Keratinocyte (primary cell): ENCODE measurements at regions not wholly inside any gene's neighbourhood (a gene's known extent, or its start where the extent isn't known, plus 50 kb on each side); places are given as distances from the start of the nearest gene placed in this dataset.

ENCODE experiments used
- DNase-seq: peaks from one replicate; pipeline ENCODE4 v3.0.0-alpha.2; 2011; ENCODE audit warnings: low read depth, missing footprints, low spot score
- FAIRE-seq: peaks from 2 replicates; lab custom pipeline; 2011; peaks lifted over from hg19 to GRCh38; lab: Jason Lieb, UNC
- H2AFZ ChIP-seq: 2 replicates; pipeline ENCODE4 v1.6.0; 2012; ENCODE audit warnings: low read length, control low read depth, inconsistent platforms; ENCODE audit not compliant: control insufficient read depth
- H3K27ac ChIP-seq: 2 replicates; pipeline ENCODE4 v1.5.1; 2011; ENCODE audit warnings: low read length; ENCODE audit not compliant: control insufficient read depth, insufficient read depth
- H3K27me3 ChIP-seq: 3 replicates; pipeline ENCODE4 v1.6.0; 2011; ENCODE audit warnings: low read length; ENCODE audit not compliant: control insufficient read depth, insufficient read depth; ENCODE audit errors: extremely low read depth
- H3K36me3 ChIP-seq, 2 experiments: 2 replicates in 1 of 2; 3 replicates in 1 of 2; pipeline ENCODE4 v1.5.1; 2011; ENCODE audit warnings: low read length in 2 of 2, mild to moderate bottlenecking in 1 of 2; ENCODE audit not compliant: control insufficient read depth in 2 of 2, insufficient read depth in 2 of 2; ENCODE audit errors: extremely low read depth in 1 of 2
- H3K4me1 ChIP-seq: 3 replicates; pipeline ENCODE4 v1.5.1; 2011; ENCODE audit warnings: low read length; ENCODE audit not compliant: control insufficient read depth, insufficient read depth; ENCODE audit errors: extremely low read depth
- H3K4me2 ChIP-seq: 3 replicates; pipeline ENCODE4 v1.6.0; 2011; ENCODE audit warnings: low read depth, low read length; ENCODE audit not compliant: control insufficient read depth, insufficient read depth; ENCODE audit errors: extremely low read depth
- H3K4me3 ChIP-seq, 3 experiments: fragments of 200-600 bp in 1 of 3; sonication (generic) in 1 of 3; 2 replicates in 2 of 3; 3 replicates in 1 of 3; pipeline ENCODE4 v1.5.1; 2011 to 2016; ENCODE audit warnings: low read length in 3 of 3, mild to moderate bottlenecking in 3 of 3, control low read depth in 2 of 3, inconsistent platforms in 1 of 3, low read depth in 1 of 3, mixed read lengths in 1 of 3, mixed run types in 1 of 3, moderate library complexity in 1 of 3; ENCODE audit not compliant: control insufficient read depth in 2 of 3, insufficient read depth in 2 of 3; ENCODE audit errors: extremely low read depth in 1 of 3
- H3K79me2 ChIP-seq: 2 replicates; pipeline ENCODE4 v1.6.0; 2012; ENCODE audit warnings: low read length; ENCODE audit not compliant: control insufficient read depth, insufficient read depth
- H3K9ac ChIP-seq: 3 replicates; pipeline ENCODE4 v1.6.0; 2011; ENCODE audit warnings: low read length; ENCODE audit not compliant: control insufficient read depth, insufficient read depth; ENCODE audit errors: extremely low read depth
- H3K9me1 ChIP-seq: 3 replicates; pipeline ENCODE4 v1.6.0; 2011; ENCODE audit warnings: low read length; ENCODE audit not compliant: control insufficient read depth, insufficient read depth; ENCODE audit errors: extremely low read depth
- H3K9me3 ChIP-seq: 2 replicates; pipeline ENCODE4 v1.5.1; 2012; ENCODE audit warnings: low read depth, low read length; ENCODE audit not compliant: control insufficient read depth
- H4K20me1 ChIP-seq: 3 replicates; pipeline ENCODE4 v1.6.0; 2011; ENCODE audit warnings: low read length; ENCODE audit not compliant: control insufficient read depth, insufficient read depth; ENCODE audit errors: extremely low read depth
- CTCF ChIP-seq, 3 experiments: IDR thresholded peaks in 1 of 3; conservative IDR thresholded peaks in 1 of 3; optimal IDR thresholded peaks in 1 of 3; 2 replicates in 2 of 3; 3 replicates in 1 of 3; pipeline versions ENCODE3 to v1.5.1; 2011; ENCODE audit warnings: low read length in 3 of 3, mild to moderate bottlenecking in 3 of 3, moderate library complexity in 2 of 3, control low read depth in 1 of 3, inconsistent platforms in 1 of 3; ENCODE audit not compliant: insufficient read depth in 2 of 3; ENCODE audit errors: extremely low read depth in 1 of 3
- EZH2 ChIP-seq: IDR thresholded peaks from one replicate; pipeline ENCODE4 v1.6.1; 2012; ENCODE audit warnings: inconsistent platforms, mild to moderate bottlenecking, low read length, moderate library complexity
- dilution Hi-C: fragments of 300-500 bp; cut with MboI; formaldehyde crosslinking; loops from one replicate; pipeline ENCODE4 v1.7.0; 2020; ENCODE audit warnings: low sequenced_read_pairs; ENCODE audit not compliant: extremely low pct_ligation_motif_present

- Histone ChIP-seq H3K4me1 (no peaks in the 10 kb centered on the region), H3K27me3 (no peaks in the 10 kb centered on the region), H3K36me3 (no peaks in the 10 kb centered on the region), H3K4me2 (no peak overlapping the region), H3K9me3 (no peaks in the 10 kb centered on the region), H3K9me1 (no peaks in the 10 kb centered on the region), H3K4me3 (no peak overlapping the region), H4K20me1 (no peaks in the 10 kb centered on the region), H3K79me2 (no peaks in the 10 kb centered on the region), H2AFZ (no peak overlapping the region), H3K27ac (no peak overlapping the region), H3K9ac (no peak overlapping the region)
- dilution Hi-C loops = no loop called here
- FAIRE-seq = no peak
- DNase-seq = no peak
- no peak for TF ChIP-seq EZH2
- TF ChIP-seq CTCF (optimal IDR thresholded peaks at IDR 0.05 in 1 of 3, IDR thresholded peaks at IDR 0.05 in 1 of 3, conservative IDR thresholded peaks at IDR 0.05 in 1 of 3; ENCODE audit: extremely low read depth in 1 of 3, insufficient read depth in 2 of 3, low read length in 3 of 3) = no peak
Observed at GRCh38 chr1:55986003-55986402, 593.4 kb downstream of the PLPP3 start.

DNA sequence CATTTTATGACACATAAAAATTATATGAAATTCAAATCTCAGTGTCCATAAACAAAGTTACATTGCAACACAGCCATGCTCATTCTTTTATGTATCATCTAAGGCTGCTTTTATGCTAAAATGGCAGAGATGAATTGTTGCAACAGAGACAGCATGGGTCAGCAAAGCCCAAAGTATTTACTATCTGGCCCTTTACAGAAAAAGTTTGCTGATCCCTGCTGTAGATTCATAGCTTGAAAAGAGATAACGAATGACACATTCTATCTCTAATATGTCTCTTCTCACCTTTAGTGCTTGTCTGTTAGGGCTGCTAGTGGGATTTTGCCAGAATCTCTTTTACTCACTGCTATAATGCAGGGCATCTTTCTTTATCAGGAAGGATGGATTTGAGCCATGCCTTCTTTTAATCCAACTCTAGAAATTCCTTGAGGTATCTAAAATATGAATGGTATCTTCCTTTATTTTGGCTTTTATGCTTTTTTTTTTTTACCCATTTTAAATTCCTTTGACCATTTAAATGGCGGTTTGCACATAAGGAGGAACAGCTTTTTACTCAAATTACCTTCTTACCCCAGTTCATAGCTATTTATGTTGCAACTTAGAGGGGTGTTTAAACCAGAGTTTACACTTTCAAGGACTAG lies 598.2 kb downstream of the PLPP3 start:
- Histone ChIP-seq H3K4me3 (no peak overlapping the region), H3K4me2 (no peak overlapping the region), H3K9me1 (no peaks in the 10 kb centered on the region), H3K9me3 (no peaks in the 10 kb centered on the region), H4K20me1 (no peaks in the 10 kb centered on the region), H3K9ac (no peak overlapping the region), H3K36me3 (no peaks in the 10 kb centered on the region), H3K27me3 (no peaks in the 10 kb centered on the region), H3K27ac (no peak overlapping the region), H3K79me2 (no peaks in the 10 kb centered on the region), H3K4me1 (no peaks in the 10 kb centered on the region), H2AFZ (no peak overlapping the region)
- FAIRE-seq (no peak), DNase-seq (no peak)
- dilution Hi-C loops = no loop called here
- TF ChIP-seq CTCF (optimal IDR thresholded peaks at IDR 0.05 in 1 of 3, IDR thresholded peaks at IDR 0.05 in 1 of 3, conservative IDR thresholded peaks at IDR 0.05 in 1 of 3; ENCODE audit: extremely low read depth in 1 of 3, insufficient read depth in 2 of 3, low read length in 3 of 3) (no peak), EZH2 (no peak)
